ENCODE measurements at regions not wholly inside any gene's neighbourhood (a gene's known extent, or its start where the extent isn't known, plus 50 kb on each side); places are given as distances from the start of the nearest gene placed in this dataset.

DNA sequence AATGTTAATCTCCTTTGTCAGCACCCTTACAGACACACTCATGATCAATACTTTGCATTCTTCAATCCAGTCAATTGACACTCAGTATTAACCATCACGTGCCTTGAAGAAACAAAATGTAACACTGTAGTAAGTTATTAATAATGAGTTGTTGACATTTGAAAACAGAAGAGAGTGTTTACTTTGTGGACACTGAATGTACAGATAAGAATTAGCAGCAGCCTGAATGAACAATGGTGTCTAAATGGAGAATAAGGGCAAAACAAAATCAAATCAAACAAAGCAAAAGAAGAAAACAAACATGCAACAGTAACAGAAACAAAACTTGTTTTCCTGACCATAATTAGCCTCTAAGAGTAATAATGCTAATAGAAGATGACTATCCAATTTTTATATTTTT is 1191.1 kb upstream of the MIR17HG start:
- Mint-ChIP-seq H3K4me3 (no peak overlapping the region), H3K36me3 (ENCODE audit: low read depth) (no peaks in the 10 kb centered on the region), H3K9me3 (peaks cover 4% of the 10 kb centered on the region; the same call in 2 of the 3 replicates), H3K27me3 (ENCODE audit: insufficient read depth, low read depth, poor library complexity) (no peaks in the 10 kb centered on the region), H3K4me1 (0 out of 3 replicates have a peak, but pooled peaks cover 2% of the 10 kb centered on the region), H3K27ac (no peak overlapping the region)
- Histone ChIP-seq H3K4me2 (no peak overlapping the region), H3K27ac (ENCODE audit: low read depth) (no peak overlapping the region), H3K9me2 (ENCODE audit: insufficient read depth) (no peaks in the 10 kb centered on the region), H2AFZ (no peak overlapping the region), H3K4me1 (ENCODE audit: insufficient read depth) (peaks cover 5% of the 10 kb centered on the region; the same call in 1 of the 2 replicates), H3K36me3 (ENCODE audit: insufficient read depth) (no peaks in the 10 kb centered on the region), H3K27me3 (ENCODE audit: insufficient read depth) (no peaks in the 10 kb centered on the region), H3K79me2 (replicated peaks; ENCODE audit: insufficient read depth) (no peaks in the 10 kb centered on the region), H4K20me1 (replicated peaks; ENCODE audit: insufficient read depth) (no peaks in the 10 kb centered on the region), H3F3A (replicated peaks; ENCODE audit: low read depth) (no peaks in the 10 kb centered on the region), H3K4me3 (no peak overlapping the region)
- DNase-seq (ENCODE audit: low spot score): no peak
- TF ChIP-seq STAT1 (IDR thresholded peaks at IDR 0.05; ENCODE audit: unreplicated experiment) (no peak), CREB1 (CRISPR knock-in tag; IDR thresholded peaks at IDR 0.05; ENCODE audit: low read depth) (no peak), ZNF114 (CRISPR knock-in tag; IDR thresholded peaks at IDR 0.05) (no peak), EZH2 (IDR thresholded peaks at IDR 0.05; ENCODE audit: low read depth, unreplicated experiment) (no peak), NANOG (IDR thresholded peaks at IDR 0.05; ENCODE audit: borderline replicate concordance) (no peak), EZH2phosphoT487 (IDR thresholded peaks at IDR 0.05; ENCODE audit: unreplicated experiment) (no peak), ZNF331 (CRISPR knock-in tag; IDR thresholded peaks at IDR 0.05; ENCODE audit: low read depth) (no peak), JUNB (IDR thresholded peaks at IDR 0.05; ENCODE audit: unreplicated experiment) (no peak), POLR2AphosphoS5 (IDR thresholded peaks at IDR 0.05; ENCODE audit: low read depth) (no peak)
- TF ChIP-seq, protein P1, sequence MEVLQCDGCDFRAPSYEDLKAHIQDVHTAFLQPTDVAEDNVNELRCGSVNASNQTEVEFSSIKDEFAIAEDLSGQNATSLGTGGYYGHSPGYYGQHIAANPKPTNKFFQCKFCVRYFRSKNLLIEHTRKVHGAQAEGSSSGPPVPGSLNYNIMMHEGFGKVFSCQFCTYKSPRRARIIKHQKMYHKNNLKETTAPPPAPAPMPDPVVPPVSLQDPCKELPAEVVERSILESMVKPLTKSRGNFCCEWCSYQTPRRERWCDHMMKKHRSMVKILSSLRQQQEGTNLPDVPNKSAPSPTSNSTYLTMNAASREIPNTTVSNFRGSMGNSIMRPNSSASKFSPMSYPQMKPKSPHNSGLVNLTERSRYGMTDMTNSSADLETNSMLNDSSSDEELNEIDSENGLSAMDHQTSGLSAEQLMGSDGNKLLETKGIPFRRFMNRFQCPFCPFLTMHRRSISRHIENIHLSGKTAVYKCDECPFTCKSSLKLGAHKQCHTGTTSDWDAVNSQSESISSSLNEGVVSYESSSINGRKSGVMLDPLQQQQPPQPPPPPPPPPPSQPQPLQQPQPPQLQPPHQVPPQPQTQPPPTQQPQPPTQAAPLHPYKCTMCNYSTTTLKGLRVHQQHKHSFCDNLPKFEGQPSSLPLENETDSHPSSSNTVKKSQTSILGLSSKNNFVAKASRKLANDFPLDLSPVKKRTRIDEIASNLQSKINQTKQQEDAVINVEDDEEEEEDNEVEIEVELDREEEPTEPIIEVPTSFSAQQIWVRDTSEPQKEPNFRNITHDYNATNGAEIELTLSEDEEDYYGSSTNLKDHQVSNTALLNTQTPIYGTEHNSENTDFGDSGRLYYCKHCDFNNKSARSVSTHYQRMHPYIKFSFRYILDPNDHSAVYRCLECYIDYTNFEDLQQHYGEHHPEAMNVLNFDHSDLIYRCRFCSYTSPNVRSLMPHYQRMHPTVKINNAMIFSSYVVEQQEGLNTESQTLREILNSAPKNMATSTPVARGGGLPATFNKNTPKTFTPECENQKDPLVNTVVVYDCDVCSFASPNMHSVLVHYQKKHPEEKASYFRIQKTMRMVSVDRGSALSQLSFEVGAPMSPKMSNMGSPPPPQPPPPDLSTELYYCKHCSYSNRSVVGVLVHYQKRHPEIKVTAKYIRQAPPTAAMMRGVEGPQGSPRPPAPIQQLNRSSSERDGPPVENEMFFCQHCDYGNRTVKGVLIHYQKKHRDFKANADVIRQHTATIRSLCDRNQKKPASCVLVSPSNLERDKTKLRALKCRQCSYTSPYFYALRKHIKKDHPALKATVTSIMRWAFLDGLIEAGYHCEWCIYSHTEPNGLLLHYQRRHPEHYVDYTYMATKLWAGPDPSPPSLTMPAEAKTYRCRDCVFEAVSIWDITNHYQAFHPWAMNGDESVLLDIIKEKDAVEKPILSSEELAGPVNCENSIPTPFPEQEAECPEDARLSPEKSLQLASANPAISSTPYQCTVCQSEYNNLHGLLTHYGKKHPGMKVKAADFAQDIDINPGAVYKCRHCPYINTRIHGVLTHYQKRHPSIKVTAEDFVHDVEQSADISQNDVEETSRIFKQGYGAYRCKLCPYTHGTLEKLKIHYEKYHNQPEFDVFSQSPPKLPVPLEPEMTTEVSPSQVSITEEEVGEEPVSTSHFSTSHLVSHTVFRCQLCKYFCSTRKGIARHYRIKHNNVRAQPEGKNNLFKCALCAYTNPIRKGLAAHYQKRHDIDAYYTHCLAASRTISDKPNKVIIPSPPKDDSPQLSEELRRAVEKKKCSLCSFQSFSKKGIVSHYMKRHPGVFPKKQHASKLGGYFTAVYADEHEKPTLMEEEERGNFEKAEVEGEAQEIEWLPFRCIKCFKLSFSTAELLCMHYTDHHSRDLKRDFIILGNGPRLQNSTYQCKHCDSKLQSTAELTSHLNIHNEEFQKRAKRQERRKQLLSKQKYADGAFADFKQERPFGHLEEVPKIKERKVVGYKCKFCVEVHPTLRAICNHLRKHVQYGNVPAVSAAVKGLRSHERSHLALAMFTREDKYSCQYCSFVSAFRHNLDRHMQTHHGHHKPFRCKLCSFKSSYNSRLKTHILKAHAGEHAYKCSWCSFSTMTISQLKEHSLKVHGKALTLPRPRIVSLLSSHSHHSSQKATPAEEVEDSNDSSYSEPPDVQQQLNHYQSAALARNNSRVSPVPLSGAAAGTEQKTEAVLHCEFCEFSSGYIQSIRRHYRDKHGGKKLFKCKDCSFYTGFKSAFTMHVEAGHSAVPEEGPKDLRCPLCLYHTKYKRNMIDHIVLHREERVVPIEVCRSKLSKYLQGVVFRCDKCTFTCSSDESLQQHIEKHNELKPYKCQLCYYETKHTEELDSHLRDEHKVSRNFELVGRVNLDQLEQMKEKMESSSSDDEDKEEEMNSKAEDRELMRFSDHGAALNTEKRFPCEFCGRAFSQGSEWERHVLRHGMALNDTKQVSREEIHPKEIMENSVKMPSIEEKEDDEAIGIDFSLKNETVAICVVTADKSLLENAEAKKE (CRISPR knock-in tag; IDR thresholded peaks at IDR 0.05): no peak
- TF ChIP-seq, protein P2, sequence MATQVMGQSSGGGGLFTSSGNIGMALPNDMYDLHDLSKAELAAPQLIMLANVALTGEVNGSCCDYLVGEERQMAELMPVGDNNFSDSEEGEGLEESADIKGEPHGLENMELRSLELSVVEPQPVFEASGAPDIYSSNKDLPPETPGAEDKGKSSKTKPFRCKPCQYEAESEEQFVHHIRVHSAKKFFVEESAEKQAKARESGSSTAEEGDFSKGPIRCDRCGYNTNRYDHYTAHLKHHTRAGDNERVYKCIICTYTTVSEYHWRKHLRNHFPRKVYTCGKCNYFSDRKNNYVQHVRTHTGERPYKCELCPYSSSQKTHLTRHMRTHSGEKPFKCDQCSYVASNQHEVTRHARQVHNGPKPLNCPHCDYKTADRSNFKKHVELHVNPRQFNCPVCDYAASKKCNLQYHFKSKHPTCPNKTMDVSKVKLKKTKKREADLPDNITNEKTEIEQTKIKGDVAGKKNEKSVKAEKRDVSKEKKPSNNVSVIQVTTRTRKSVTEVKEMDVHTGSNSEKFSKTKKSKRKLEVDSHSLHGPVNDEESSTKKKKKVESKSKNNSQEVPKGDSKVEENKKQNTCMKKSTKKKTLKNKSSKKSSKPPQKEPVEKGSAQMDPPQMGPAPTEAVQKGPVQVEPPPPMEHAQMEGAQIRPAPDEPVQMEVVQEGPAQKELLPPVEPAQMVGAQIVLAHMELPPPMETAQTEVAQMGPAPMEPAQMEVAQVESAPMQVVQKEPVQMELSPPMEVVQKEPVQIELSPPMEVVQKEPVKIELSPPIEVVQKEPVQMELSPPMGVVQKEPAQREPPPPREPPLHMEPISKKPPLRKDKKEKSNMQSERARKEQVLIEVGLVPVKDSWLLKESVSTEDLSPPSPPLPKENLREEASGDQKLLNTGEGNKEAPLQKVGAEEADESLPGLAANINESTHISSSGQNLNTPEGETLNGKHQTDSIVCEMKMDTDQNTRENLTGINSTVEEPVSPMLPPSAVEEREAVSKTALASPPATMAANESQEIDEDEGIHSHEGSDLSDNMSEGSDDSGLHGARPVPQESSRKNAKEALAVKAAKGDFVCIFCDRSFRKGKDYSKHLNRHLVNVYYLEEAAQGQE (IDR thresholded peaks at IDR 0.05; ENCODE audit: unreplicated experiment): no peak
- TF ChIP-seq, protein P3, sequence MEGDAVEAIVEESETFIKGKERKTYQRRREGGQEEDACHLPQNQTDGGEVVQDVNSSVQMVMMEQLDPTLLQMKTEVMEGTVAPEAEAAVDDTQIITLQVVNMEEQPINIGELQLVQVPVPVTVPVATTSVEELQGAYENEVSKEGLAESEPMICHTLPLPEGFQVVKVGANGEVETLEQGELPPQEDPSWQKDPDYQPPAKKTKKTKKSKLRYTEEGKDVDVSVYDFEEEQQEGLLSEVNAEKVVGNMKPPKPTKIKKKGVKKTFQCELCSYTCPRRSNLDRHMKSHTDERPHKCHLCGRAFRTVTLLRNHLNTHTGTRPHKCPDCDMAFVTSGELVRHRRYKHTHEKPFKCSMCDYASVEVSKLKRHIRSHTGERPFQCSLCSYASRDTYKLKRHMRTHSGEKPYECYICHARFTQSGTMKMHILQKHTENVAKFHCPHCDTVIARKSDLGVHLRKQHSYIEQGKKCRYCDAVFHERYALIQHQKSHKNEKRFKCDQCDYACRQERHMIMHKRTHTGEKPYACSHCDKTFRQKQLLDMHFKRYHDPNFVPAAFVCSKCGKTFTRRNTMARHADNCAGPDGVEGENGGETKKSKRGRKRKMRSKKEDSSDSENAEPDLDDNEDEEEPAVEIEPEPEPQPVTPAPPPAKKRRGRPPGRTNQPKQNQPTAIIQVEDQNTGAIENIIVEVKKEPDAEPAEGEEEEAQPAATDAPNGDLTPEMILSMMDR (conservative IDR thresholded peaks at IDR 0.05; ENCODE audit: low read depth in 2 of 2): no peak
- TF ChIP-seq, protein P4, sequence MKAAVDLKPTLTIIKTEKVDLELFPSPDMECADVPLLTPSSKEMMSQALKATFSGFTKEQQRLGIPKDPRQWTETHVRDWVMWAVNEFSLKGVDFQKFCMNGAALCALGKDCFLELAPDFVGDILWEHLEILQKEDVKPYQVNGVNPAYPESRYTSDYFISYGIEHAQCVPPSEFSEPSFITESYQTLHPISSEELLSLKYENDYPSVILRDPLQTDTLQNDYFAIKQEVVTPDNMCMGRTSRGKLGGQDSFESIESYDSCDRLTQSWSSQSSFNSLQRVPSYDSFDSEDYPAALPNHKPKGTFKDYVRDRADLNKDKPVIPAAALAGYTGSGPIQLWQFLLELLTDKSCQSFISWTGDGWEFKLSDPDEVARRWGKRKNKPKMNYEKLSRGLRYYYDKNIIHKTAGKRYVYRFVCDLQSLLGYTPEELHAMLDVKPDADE (IDR thresholded peaks at IDR 0.05): no peak
- ATAC-seq: no peak

All from GM23338 (cell line).